H1 (cell line): ENCODE measurements at regions not wholly inside any gene's neighbourhood (a gene's known extent, or its start where the extent isn't known, plus 50 kb on each side); places are given as distances from the start of the nearest gene placed in this dataset.

Experiments
- CTCF ChIA-PET: fragments of 300-600 bp; sonication (Branson Sonifier 250); formaldehyde crosslinking; loops from one replicate; lab custom pipeline; 2021; ENCODE audit not compliant: partially characterized antibody; lab: Charles Lee
- POLR2A ChIA-PET: fragments of 300-600 bp; sonication (Branson Sonifier 250); formaldehyde crosslinking; loops from one replicate; lab custom pipeline; 2021; ENCODE audit warnings: inconsistent platforms; ENCODE audit not compliant: partially characterized antibody; lab: Charles Lee
- DNase-seq, 2 experiments: peaks; one replicate each; pipeline versions ENCODE4 v3.0.0 to v3.0.0-alpha.2; 2010 to 2022; ENCODE audit warnings: low spot score in 2 of 2, low read depth in 1 of 2, mixed read lengths in 1 of 2
- FAIRE-seq: peaks from 2 replicates; lab custom pipeline; 2011; peaks lifted over from hg19 to GRCh38; lab: Jason Lieb, UNC
- H2AFZ ChIP-seq: 2 replicates; pipeline ENCODE4 v1.8.1; 2012; ENCODE audit warnings: low read length, inconsistent platforms
- H2AK5ac ChIP-seq: 2 replicates; pipeline ENCODE4 v1.6.1; 2013; ENCODE audit warnings: low read depth, low read length
- H2BK120ac ChIP-seq: replicated peaks from 2 replicates; pipeline ENCODE3; 2013; ENCODE audit warnings: low read depth, low read length, inconsistent platforms
- H2BK12ac ChIP-seq: 2 replicates; pipeline ENCODE4 v1.6.1; 2013; ENCODE audit warnings: low read depth, low read length
- H2BK15ac ChIP-seq: 2 replicates; pipeline ENCODE4 v1.6.1; 2013; ENCODE audit warnings: low read length
- H2BK20ac ChIP-seq: 2 replicates; pipeline ENCODE4 v1.6.1; 2013; ENCODE audit warnings: low read length
- H2BK5ac ChIP-seq: 2 replicates; pipeline ENCODE4 v1.6.1; 2013; ENCODE audit warnings: low read depth, low read length
- H3K14ac ChIP-seq: 2 replicates; pipeline ENCODE4 v1.6.1; 2013; ENCODE audit warnings: inconsistent platforms; ENCODE audit not compliant: insufficient read length
- H3K18ac ChIP-seq: 2 replicates; pipeline ENCODE4 v1.6.1; 2013; ENCODE audit warnings: low read length; ENCODE audit errors: extremely low read depth
- H3K23ac ChIP-seq: 2 replicates; pipeline ENCODE4 v1.6.1; 2013; ENCODE audit warnings: inconsistent platforms; ENCODE audit not compliant: insufficient read length
- H3K23me2 ChIP-seq: 2 replicates; pipeline ENCODE4 v1.6.1; 2013; ENCODE audit warnings: low read depth, low read length
- H3K27ac ChIP-seq: 2 replicates; pipeline ENCODE4 v1.6.1; 2011; ENCODE audit warnings: low read depth, low read length, inconsistent platforms
- H3K27me3 ChIP-seq, 4 experiments: replicated peaks in 1 of 4; 1 replicate in 1 of 4; 2 replicates in 3 of 4; pipeline versions ENCODE4 v1.6.1 to v1.8.1; 2011 to 2013; ENCODE audit warnings: low read length in 3 of 4, mild to moderate bottlenecking in 3 of 4, inconsistent platforms in 2 of 4, mixed read lengths in 2 of 4, moderate library complexity in 1 of 4; ENCODE audit not compliant: control insufficient read depth in 3 of 4, insufficient read depth in 3 of 4; ENCODE audit errors: extremely low read depth in 1 of 4
- H3K36me3 ChIP-seq, 4 experiments: 2 replicates each; pipeline versions ENCODE4 v1.6.1 to v1.8.1; 2011 to 2013; ENCODE audit warnings: mild to moderate bottlenecking in 4 of 4, low read length in 3 of 4, moderate library complexity in 2 of 4, control low read depth in 1 of 4, inconsistent platforms in 1 of 4; ENCODE audit not compliant: insufficient read depth in 4 of 4, control insufficient read depth in 2 of 4
- H3K4ac ChIP-seq: replicated peaks from 2 replicates; pipeline ENCODE3; 2013; ENCODE audit warnings: low read length, low read depth, mixed read lengths, inconsistent platforms; ENCODE audit not compliant: insufficient read length
- H3K4me1 ChIP-seq, 4 experiments: replicated peaks in 1 of 4; 1 replicate in 1 of 4; 2 replicates in 3 of 4; pipeline versions ENCODE4 v1.6.1 to v1.8.1; 2011 to 2013; ENCODE audit warnings: low read length in 3 of 4, inconsistent platforms in 2 of 4, mixed read lengths in 1 of 4; ENCODE audit not compliant: insufficient read depth in 4 of 4, control insufficient read depth in 3 of 4
- H3K4me2 ChIP-seq, 2 experiments: 2 replicates each; pipeline versions ENCODE4 v1.6.1 to v1.8.1; 2011 to 2013; ENCODE audit warnings: low read depth in 2 of 2, low read length in 2 of 2, control low read depth in 1 of 2, inconsistent platforms in 1 of 2, mild to moderate bottlenecking in 1 of 2; ENCODE audit not compliant: insufficient read depth in 1 of 2
- H3K4me3 ChIP-seq, 4 experiments: fragments of 200-600, 300-600 bp in 1 of 4; sonication (generic), shearing (Covaris generic), sonication (Bioruptor Twin) in 1 of 4; 2 replicates each; pipeline versions ENCODE4 v1.5.1 to v1.8.1; 2011 to 2016; ENCODE audit warnings: low read length in 4 of 4, low read depth in 3 of 4, control low read depth in 2 of 4, inconsistent platforms in 2 of 4, mild to moderate bottlenecking in 2 of 4, mixed read lengths in 1 of 4, moderate library complexity in 1 of 4; ENCODE audit not compliant: insufficient read depth in 2 of 4; ENCODE audit errors: extremely low read depth in 1 of 4
- H3K56ac ChIP-seq: replicated peaks from 2 replicates; pipeline ENCODE3; 2013; ENCODE audit warnings: low read depth, mild to moderate bottlenecking, mixed read lengths, low read length, inconsistent platforms; ENCODE audit not compliant: insufficient read length
- H3K79me1 ChIP-seq: 2 replicates; pipeline ENCODE4 v1.6.1; 2013; ENCODE audit warnings: low read depth, low read length, control low read depth
- H3K79me2 ChIP-seq, 2 experiments: 2 replicates each; pipeline versions ENCODE4 v1.6.1 to v1.8.1; 2012 to 2013; ENCODE audit warnings: low read length in 2 of 2, mild to moderate bottlenecking in 2 of 2, inconsistent platforms in 1 of 2; ENCODE audit not compliant: insufficient read depth in 2 of 2, control insufficient read depth in 1 of 2
- H3K9ac ChIP-seq, 4 experiments: replicated peaks in 1 of 4; 1 replicate in 1 of 4; 2 replicates in 3 of 4; pipeline versions ENCODE4 v1.6.1 to v1.8.1; 2011 to 2013; ENCODE audit warnings: low read depth in 3 of 4, low read length in 3 of 4, control low read depth in 2 of 4, mild to moderate bottlenecking in 2 of 4, moderate library complexity in 2 of 4, inconsistent platforms in 1 of 4; ENCODE audit errors: extremely low read depth in 1 of 4
- H3K9me3 ChIP-seq, 2 experiments: 2 replicates each; pipeline versions ENCODE4 v1.6.1 to v1.8.1; 2012 to 2013; ENCODE audit warnings: mild to moderate bottlenecking in 2 of 2, moderate library complexity in 2 of 2, control low read depth in 1 of 2, inconsistent platforms in 1 of 2, low read depth in 1 of 2, low read length in 1 of 2, mixed read lengths in 1 of 2; ENCODE audit not compliant: insufficient read depth in 2 of 2
- H4K20me1 ChIP-seq, 2 experiments: replicated peaks in 1 of 2; 2 replicates each; pipeline versions ENCODE3 to v1.8.1; 2011 to 2013; ENCODE audit warnings: inconsistent platforms in 2 of 2, low read length in 2 of 2, mild to moderate bottlenecking in 1 of 2; ENCODE audit not compliant: insufficient read depth in 2 of 2, control insufficient read depth in 1 of 2
- H4K5ac ChIP-seq: 2 replicates; pipeline ENCODE4 v1.6.1; 2013; ENCODE audit warnings: low read length, low read depth, mixed read lengths, inconsistent platforms; ENCODE audit not compliant: insufficient read length
- H4K8ac ChIP-seq: 2 replicates; pipeline ENCODE4 v1.8.0; 2013; ENCODE audit warnings: mild to moderate bottlenecking, moderate library complexity, low read length, inconsistent platforms; ENCODE audit not compliant: insufficient read depth; ENCODE audit errors: extremely low read depth
- H4K91ac ChIP-seq: replicated peaks from 2 replicates; pipeline ENCODE3; 2013; ENCODE audit warnings: low read length, mixed read lengths, inconsistent platforms; ENCODE audit not compliant: insufficient read length
- CTBP2 ChIP-seq: IDR thresholded peaks from 2 replicates; pipeline ENCODE4 v1.7.0; 2011; ENCODE audit warnings: borderline replicate concordance, mild to moderate bottlenecking, moderate library complexity, mixed read lengths, low read length; ENCODE audit not compliant: insufficient read depth, insufficient read length
- WGBS, 2 experiments: shearing (Covaris generic) in 1 of 2; methylation state at CpG; one replicate each; pipeline versions ENCODE4 v1.1.6 to v1.1.7; 2013 to 2015; ENCODE audit warnings: low lambda C conversion rate in 2 of 2, mixed read lengths in 2 of 2, inconsistent platforms in 1 of 2, low coverage in 1 of 2, missing lambda C conversion rate in 1 of 2; ENCODE audit not compliant: insufficient replicate concordance in 2 of 2, insufficient coverage in 1 of 2, insufficient read length in 1 of 2; ENCODE audit errors: extremely low coverage in 1 of 2, missing lambda C conversion rate in 1 of 2; 5-methylcytosine and 5-hydroxymethylcytosine counted together

GRCh38 chr14:98018628-98019027, 1221.4 kb downstream of the VRK1 start:
- Histone ChIP-seq H4K91ac (no peak overlapping the region), H2BK20ac (no peak overlapping the region), H2BK12ac (no peak overlapping the region), H4K8ac (no peak overlapping the region), H3K27me3 (no peaks in the 10 kb centered on the region), H2BK5ac (no peak overlapping the region), H2AFZ (no peak overlapping the region), H3K4me2 (no peak overlapping the region), H3K4me3 (no peak overlapping the region), H4K20me1 (no peaks in the 10 kb centered on the region), H2AK5ac (no peak overlapping the region), H2BK120ac (no peak overlapping the region), H3K23me2 (no peaks in the 10 kb centered on the region; the same call in 1 of the 2 replicates), H3K27ac (no peak overlapping the region), H3K18ac (no peak overlapping the region), H3K79me2 (no peaks in the 10 kb centered on the region), H3K4ac (no peak overlapping the region), H3K56ac (no peak overlapping the region), H3K23ac (no peak overlapping the region), H3K14ac (no peak overlapping the region), H4K5ac (no peak overlapping the region), H3K79me1 (no peaks in the 10 kb centered on the region), H3K4me1 (peaks cover 4 to 15% (median 7%) of the 10 kb centered on the region in 4 experiments; a peak in 6 of 7 replicates), H3K9me3 (no peaks in the 10 kb centered on the region), H2BK15ac (no peak overlapping the region), H3K9ac (no peak overlapping the region), H3K36me3 (no peaks in the 10 kb centered on the region)
- ChIA-PET CTCF (interaction anchor here (1.0 kb wide), 1 partner anchor 37 kb away, joined by 3 read pairs; no protein-coding TSS in a partner anchor), POLR2A (no interaction called here)
- FAIRE-seq (no peak), DNase-seq (no peak)
- WGBS, 2 experiments = 88% methylated on average over 1 of the region's 2 CpGs; no CpG with 5 or more reads in 1 of the 2 experiments
- no peak for TF ChIP-seq CTBP2
